RPMI8226 (cell line): ENCODE measurements at regions not wholly inside any gene's neighbourhood (a gene's known extent, or its start where the extent isn't known, plus 50 kb on each side); places are given as distances from the start of the nearest gene placed in this dataset.
"Not testable (repeated sequence)": the region's sequence is repeated elsewhere in the genome, so short reads cannot be mapped to it uniquely, and the experiment has no call there.

Source experiments
- DNase-seq: peaks from one replicate; pipeline ENCODE4 v3.0.0-alpha.2; 2015

- DNase-seq, result no peak
Observed at GRCh38 chr15:70241561-70242320, 144.0 kb upstream of the TLE3 start.

DNA sequence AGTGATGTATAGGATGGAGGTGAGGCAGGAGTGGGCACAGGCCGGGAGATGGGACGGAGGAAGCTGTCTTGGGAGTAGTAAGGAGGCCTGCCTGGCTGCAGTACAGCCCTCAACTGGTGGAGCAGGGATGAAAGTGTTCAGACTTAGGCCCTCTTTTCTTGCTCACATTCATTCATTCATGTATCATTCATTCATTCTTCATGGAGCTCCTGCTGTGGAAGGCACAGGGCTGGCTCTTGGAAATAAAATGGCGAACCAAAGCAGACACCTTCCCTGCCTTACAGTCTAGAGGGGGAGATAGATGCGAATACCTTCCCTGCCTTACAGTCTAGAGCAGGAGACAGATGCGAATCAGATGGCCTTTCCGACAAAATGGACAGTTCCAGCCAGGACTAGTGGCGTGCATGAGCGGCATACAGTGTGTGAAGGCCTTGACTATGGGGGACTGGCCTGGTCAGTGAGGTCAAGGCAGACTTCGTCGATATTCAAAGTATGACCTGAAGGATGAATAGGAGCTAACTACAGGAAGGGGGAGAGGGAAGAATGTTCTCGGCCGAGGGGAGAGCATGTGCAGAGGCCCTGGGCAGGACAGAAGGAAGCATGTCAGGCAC lies 143.2 kb upstream of the TLE3 start:
- no peak for DNase-seq

- peak; percentile 36 for DNase-seq
Observed at GRCh38 chr15:70240082-70240481, 142.4 kb upstream of the TLE3 start.

DNA sequence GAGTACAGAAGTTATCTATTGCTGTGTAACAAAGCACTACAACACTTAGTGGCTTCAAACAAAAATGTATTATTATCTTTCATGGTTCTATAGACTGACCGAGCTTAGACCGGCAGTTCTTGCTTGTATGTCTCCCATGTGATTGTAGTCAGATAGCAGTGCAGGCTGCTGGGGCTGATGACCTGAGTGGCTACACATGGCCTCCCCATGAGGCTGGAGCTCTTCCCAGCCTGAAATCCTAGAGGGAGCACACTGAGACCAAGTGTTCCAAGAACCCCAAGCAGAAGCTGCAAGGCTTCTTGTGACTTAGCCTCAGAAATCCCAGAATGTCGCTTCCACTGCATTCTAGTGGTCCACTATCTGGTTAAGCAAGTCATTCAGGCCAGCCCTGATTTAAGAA lies 141.2 kb upstream of the TLE3 start:
- DNase-seq, result no peak

- DNase-seq, result no peak
Observed at GRCh38 chr15:70237626-70238025, 139.9 kb upstream of the TLE3 start.

DNA sequence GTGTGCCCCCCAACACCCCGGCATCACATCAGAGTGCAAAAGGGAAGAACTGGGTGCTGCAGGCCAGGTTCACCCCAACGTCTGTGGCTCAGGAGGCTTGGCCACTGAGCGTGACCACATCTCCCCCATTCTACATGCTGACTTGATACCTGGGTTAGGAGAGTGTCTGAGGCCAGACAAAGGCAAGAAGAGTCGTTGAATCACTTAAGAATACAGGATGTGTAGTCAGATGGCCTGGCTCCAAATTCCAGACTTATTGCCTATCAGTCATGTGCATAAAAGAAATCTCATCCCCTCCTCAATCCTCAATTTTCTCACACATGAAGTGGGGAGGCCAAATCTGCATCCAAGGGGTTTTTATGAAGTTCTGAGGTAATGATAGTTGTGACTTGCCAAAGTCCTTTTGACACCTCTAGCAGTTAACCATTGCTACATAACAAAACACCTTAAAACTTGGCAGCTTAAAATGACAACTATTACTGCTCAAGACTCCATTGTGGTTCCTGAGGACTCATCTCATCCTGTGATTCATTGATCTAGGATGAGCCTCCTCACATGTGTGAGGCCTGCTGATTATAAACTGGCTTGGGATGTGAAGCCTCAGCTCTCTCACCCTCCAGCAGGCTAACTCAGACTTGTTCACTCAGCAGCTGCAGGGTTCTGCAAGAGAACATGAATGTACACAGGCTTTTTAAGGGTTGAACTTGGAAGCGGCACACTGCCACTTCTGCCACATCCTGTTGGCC lies 138.8 kb upstream of the TLE3 start:
- no peak for DNase-seq

GRCh38 chr15:70235347-70235746 lies 137.6 kb upstream of the TLE3 start:
- no peak for DNase-seq

GRCh38 chr15:70234256-70234905 lies 136.7 kb upstream of the TLE3 start:
- no peak for DNase-seq

GRCh38 chr15:70231484-70231883 lies 133.8 kb upstream of the TLE3 start:
- DNase-seq, result no peak

DNA sequence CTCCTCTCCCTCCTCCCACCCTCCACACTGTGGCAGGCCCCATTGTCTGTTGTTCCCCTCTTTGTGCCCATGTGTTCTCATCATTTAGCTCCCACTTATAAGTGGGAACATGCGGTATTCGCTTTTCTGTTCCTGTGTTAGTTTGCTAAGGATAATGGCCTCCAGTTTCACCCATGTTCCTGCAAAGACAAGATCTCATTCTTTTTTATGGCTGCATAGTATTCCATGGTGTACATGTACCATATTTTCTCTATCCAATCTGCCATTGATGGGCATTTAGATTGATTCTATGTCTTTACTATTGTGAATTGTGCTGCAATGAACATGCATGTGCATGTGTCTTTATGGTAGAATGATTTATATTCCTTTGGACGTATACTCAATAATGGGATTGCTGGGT lies 130.2 kb upstream of the TLE3 start:
- DNase-seq, result not testable (repeated sequence)

GRCh38 chr15:70227147-70227546 lies 129.4 kb upstream of the TLE3 start:
- DNase-seq, result no peak

DNA sequence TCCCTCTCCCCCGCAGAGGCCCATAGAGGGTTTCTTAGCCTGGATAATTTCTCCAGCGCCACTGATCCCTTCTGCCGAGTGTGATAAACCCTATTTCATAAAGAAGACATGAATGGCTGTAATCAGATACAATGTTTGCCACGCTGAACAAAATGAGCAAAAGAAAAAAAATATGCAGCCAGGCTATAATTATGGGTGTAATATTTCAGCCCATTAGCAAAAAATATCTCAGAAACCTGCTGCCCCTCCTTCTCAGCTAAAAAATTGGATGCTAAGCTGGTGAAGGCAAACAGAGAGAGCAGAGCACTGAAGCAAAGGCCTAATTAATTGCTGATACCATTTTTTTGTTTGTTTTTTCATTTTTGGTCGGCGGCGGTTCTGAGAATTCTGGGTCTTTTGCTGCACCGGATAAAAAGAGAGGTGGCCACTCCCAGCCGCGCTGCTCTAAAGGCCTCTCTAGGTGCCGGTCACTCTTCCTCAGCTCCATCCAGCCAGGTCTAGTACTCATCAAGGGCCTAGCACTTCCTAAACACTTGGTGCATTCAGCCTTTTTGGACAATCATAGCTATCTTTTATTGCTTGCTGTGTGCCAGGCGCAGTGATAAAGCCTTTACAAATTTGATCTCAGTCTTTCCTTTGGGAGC lies 128.7 kb upstream of the TLE3 start:
- DNase-seq, result no peak

DNA sequence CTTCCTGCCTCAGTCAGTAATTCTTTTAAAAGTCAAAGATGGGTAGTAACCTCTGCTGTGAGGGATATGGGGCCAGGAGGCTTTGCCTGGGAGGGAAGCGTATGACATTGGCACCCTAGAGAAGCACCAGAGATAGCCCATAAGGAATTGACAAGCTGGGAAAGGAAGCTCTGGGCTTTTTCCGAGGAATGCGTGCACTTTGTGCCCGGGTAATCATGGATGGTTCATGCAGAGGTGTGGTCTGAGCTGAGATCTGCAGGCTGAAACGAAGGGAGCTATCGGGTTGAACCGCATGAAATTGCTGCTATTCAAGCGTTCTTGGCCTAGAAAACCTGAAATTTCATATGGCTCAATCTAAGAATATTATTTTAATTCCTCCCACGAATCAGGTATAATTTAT lies 127.7 kb upstream of the TLE3 start:
- no peak for DNase-seq

DNA sequence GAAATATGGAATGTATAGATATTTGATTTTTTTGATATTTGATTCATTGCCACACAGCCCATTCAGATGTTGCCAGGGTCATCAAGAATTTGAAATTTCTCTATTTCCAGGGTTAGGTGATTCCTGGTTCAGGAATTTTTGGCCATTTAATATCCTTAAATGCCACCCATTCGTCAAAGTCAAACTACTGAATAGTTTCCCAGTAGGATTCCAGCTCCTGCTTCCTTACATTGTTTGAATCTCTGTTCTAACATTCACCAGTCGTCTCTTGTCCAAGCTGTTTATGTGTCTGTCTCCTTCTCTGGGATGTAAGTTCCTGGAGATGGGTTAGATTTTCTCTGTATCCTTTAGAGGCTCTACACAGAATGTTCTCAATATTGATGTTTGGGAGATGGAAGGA lies 124.9 kb upstream of the TLE3 start:
- no peak for DNase-seq

DNA sequence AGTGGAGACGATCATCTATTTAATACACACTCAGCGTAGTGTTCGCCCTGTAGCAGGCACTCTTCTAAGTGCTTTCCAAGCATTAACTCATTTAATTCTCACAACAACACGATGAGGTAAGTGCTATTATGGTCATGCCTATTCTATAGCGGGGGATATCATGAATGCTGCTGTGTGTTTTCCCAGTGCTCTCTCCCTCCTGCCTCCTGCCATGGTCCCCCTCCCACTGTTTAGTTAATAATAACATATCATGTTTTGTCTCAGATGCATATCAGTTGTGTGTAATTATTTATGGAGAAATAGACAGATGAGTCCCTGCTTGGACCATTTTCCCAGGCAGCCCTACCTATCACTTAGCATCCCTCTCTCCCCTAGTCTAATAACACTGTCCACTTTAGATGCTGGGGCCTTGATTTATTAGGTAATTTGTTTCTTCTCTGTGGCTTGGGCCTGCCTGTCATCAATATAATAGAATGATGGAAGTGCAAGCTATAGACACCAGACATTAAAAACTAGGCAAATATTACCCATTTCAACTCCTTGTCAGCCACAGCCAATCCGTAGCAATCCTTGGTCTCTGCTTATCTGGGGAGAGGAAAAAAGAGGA lies 122.9 kb upstream of the TLE3 start:
- DNase-seq, result no peak

GRCh38 chr15:70219966-70220365 lies 122.2 kb upstream of the TLE3 start:
- no peak for DNase-seq

GRCh38 chr15:70219256-70219895 lies 121.7 kb upstream of the TLE3 start:
- no peak for DNase-seq

DNA sequence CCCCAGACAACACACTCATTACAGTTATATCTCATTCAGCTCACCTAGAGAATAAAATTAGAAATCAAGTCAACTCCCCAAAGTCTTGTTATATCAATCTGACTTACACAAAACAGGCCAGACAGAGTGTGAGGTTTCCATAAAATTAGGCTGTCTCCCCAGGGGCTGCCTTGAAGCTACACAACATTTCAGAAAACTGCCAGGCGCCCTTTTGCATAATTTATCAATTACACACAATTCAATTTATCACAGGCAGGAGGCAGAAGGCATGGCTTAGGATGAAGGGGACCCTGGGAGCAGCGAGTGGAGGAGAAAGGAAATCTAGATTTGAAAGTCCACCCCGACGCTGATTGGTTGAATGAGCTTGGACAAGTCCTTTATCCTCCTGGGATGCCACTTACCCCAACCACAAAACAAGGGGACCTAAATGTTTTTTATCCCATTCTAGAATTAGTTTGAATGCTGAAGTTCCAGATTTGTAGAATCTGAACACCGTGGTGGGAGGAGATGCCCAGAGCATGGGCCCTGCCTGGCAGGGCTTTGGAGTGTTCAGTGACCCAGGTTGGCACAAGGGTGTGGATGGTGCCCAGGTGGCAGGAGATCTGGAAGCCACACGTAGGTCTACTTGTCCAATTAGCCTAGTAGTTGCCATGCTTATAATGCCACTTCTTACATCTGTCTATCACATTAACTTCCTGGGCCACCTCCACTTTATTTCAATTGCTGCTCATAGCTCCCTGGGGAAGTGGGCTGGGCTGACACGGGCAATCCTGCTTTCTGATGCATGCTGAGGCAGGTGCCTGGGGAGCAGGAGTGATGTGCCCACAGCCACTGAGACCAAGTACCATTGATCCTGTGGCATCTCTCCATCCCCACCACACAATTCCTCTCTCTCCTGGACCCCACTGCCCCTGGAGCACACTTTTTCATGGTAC lies 119.8 kb upstream of the TLE3 start:
- no peak for DNase-seq

DNA sequence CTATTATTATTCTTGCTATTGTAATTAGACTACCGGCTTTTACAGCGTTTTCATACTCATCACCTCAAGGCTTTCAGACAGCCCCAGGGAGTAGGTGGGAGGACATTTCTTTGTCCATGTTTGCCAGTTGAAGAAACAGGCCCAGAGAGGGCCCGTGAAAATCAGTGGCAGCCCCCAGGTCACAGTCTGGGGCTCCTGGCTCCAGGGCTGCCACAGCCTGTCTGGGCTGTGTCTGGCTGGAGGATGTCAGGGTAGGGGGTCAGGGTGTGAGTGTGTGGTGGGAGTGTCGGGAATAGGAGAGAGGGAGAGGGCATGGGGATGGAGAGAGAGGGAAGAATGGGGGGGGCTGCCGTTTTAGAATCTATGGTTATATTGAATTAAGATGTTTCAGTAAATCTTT lies 118.2 kb upstream of the TLE3 start:
- no peak for DNase-seq

- DNase-seq, result no peak
Observed at GRCh38 chr15:70214941-70215635, 117.4 kb upstream of the TLE3 start.
